HPDE6-E6E7 (cell line): ENCODE measurements at regions not wholly inside any gene's neighbourhood (a gene's known extent, or its start where the extent isn't known, plus 50 kb on each side); places are given as distances from the start of the nearest gene placed in this dataset.

Experiments
- DNase-seq: peaks from one replicate; pipeline ENCODE4 v3.0.0; 2011; ENCODE audit warnings: missing footprints; ENCODE audit errors: extremely low spot score

DNA sequence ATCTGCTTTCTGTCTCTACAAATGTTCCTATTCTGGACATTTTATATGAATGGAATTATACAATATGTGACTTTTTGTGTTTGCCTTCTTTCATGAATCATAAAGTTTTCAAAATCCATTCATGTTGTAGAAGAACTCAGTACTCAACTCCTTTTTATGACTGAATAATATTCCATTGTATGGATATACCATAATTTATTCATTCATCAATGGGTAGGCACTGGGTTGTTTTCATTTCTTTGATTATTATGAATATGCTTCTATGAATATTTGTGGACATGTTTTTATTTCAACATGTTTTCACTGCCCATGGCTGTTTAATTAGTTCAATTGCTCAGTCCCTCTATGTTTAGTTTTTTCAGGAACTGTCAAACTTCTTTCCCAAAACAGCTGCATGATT is 76.5 kb upstream of the GTSF1L start:
- no peak for DNase-seq

DNA sequence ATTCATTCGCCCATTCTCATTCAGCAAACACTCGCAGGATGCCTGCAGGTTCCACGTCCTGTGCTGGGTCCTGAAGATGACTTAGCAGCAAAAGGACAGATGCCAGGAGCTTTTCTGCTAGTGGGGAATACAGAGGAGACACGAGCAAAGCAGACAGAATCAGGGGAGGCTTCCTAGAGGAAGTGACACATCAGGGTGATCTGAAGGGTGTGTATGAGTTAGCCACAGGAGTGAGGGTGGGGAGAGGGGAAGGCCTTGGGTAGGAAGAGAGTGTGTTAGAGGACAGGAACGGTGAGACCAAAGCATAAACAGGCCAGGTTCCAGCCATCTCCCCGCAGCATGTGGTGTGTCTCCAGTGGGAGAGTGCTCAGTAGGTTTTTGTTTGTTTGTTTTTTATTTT is 73.4 kb upstream of the GTSF1L start:
- DNase-seq = no peak

DNA sequence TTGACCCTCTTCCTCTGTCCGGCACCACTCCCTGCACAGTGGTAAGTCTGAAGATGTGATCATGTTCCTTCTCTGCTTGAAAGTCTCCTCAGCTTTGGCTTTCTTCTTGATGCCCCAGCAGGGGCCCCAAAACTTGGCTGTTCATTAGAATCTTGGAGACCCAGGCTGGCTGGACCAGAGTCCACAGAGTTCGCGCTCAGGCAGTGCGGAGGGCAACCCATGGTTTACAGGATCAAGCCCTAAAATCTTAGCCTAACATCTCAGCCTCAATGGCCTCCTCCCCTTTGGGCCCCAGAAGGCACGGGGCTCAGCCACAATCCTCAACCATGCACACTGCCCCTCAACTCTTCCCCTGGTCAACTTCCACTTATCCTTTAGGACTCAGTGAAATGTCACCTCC is 72.9 kb upstream of the GTSF1L start:
- DNase-seq = no peak

DNA sequence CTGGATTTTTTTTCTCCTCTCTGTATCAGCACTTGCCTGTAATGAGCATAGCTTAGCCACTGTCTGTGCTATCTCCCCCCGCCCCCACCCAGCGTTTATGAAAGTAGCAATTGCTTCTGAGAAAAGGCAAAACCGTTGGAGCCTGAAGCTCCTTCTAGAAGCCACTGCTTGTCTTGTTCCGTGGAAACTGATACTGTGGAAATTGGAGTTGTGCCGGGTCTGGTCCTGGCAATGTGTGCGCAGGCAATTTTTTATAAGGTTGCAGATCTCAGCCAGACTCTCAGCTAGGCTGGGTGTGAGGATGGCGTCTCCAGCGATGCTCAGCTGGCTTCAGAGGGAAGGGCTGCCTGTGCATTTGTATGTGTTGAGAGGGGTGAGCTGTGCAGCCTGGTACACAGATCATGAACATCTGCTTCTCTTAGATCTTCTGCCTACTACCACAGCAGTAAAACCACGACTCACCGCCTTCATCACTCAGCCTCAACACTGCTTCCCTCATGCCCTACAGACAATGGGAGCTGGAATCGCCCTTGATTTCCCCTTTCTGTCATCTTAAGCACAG is 72.4 kb upstream of the GTSF1L start:
- DNase-seq = no peak

DNA sequence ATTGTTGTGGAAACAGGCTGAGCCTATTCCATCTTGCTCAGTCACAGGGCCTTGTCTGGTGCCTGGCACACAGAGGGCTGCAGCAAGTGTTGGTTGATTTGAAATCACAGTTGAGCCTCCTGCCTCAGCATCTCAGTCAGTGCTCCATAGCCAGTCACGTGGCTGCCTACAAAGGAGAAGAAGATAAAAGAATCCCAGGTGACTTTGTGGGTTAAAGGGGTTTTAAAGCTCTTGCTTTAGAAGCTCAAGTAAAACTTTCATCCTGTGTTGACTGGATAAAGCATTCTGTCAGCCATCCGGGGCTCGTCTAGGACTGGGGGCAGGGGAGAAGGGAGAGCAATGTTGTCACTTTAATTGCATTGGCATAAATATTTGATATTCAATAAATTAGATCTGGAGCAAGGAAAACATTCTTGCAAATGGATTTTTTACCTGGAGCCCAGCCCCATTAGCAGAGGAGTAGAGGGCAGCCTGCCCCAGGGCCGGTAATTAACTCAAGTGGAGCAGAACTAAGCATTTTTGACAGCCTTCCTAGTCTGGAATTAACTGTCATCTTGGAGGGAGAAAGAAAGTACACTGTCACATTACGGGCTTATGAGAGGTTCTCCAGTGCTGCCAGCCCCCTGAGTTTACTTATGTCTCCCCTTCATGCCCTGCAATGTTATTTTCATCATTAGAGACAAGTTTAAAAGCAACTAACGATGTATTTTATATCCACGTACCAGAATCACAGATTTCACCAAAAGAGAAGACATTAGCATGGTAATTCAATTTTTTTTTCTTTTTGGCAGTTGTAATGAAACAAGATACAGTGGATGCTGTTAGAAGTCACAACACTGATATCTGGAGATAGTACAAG is 71.7 kb upstream of the GTSF1L start:
- no peak for DNase-seq

DNA sequence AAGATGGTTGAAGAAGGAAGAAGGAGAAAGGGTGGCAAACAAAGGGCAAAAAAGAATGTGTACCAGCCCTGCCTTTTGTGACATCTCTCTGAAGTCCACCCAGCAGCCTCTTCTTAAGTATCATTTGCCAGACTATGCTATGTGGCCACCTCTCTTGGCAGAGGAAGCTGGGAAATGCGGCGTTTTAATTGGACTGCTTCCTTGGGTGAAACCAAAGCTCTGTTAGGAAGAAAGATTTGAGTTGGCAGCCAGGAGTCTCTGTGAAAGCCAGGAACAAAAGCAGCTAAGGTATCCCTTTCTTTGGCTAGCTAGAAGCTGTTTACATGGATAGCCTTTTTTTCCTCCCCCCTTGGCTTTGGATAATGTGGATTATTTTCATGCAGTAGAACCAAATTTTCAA is 67.5 kb upstream of the GTSF1L start:
- DNase-seq = no peak

DNA sequence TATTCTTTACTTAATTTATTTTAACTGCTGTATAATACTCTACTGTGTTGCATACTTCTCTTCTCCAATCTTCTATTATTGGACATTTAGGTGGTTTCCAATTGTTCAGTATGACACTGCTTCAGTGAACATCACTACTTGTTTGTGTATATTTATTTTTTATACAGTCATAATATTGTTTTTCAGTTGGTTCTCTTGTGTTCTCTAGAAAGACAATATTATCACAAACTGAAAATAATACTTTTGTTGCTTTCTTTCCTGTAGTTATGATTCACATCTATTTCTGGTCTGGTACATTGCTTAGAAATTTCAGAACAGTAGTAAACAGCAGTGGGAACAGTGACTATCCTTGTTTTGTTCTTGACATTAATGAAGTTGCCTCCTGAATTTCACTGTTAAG is 62.8 kb upstream of the GTSF1L start:
- DNase-seq = no peak

DNA sequence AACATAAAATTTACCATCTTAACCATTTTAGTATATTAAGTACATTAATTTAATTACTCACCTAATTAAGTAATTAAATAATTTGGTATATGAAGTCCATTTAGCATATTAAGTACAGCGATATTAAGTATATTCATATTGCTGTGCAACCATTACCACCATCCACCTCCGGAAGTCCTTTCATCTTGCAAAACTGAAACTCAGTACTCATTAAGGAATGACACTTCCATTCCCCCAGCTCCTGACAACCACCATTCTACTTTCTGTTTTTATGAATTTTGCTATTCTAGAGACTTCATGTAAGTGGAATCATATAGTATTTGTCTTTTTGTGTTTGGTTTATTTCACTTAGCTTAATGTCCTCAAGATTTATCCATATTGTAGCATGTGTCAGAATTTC is 61.1 kb upstream of the GTSF1L start:
- no peak for DNase-seq

DNA sequence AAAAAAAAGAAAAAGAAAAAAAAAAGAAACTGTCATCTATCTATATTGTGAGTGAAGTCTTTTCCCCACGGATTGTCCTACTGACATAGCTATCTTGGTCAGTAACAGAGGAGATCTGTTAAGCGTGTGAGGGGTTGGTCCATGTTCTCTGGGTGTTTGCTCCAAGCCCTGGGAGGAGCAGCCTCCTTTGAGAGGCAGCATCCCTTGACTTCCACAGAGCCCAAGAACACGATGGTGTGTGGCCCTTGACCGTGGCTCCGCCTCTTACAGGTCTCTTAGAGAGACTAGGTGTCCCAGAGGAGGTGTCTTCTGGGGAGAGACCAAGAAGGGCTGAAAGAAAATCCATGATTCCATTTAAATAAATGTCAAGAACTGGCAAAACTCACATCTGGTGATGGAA is 60.1 kb upstream of the GTSF1L start:
- no peak for DNase-seq

DNA sequence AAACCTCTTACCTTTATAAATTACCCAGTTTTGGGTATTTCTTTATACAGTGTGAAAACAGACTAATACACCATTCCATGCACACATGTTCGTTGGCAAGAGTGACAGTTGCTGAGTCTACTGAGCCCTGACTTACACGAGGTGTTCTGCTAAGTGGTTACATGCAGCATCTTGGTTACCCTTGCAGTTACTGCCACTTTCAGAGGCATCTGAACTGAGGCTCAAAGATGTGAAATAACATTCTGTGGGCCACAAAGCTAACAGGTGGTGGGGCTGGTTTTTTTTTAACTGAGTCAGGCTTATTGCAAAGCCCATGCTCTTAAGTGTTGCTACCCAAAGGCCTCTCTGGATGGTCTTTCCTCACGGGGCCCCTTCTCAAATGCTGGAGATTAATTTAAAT is 54.4 kb upstream of the GTSF1L start:
- DNase-seq = no peak

DNA sequence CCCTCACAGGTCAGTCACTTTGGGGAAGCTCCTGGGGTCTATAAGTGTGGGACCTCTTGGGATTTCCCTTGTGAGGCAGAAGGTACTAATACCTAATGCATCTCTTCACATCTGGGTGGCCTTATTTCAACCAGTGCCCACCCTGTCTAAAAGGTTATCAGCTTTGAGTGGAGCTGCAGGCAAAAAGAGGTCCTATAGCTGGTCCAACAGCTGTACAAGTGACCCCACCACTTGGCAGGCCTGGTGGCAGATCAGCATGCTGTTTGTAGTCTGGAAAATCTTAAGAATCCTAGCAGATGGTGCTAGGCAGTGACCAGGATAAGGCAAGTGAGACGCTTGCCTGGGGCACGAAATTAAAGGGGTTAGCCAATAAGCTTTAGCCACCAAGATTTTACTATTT is 51.6 kb upstream of the GTSF1L start:
- DNase-seq = no peak

DNA sequence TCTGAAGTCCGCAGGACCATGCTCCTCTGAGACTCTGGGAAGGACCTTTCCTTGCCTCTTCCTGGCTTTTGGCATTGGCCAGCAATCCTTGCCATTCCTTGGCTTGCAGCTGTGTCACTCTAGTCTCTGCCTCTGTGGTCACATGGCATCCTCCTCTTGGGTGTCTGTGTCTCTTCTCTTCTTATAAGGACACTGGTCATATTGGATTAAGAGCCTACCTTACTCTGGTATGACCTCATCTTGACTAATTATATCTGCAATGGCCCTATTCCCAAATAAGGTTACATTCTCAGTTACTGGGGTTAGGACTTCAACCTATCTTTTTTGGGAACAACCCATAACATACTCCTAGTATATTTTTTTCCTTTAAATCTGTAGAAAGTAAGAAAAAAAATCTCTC is 49.9 kb upstream of the GTSF1L start:
- DNase-seq = no peak
